Upper lobe of left lung (tissue), 6 donors: ENCODE measurements at regions not wholly inside any gene's neighbourhood (a gene's known extent, or its start where the extent isn't known, plus 50 kb on each side); places are given as distances from the start of the nearest gene placed in this dataset.

Source experiments
- ATAC-seq, 2 donors: fragments of 200-7000 bp; cut with Tn5 transposase; one replicate each; pipeline ENCODE4 v1.9.1; 2022; ENCODE audit warnings: mild to moderate bottlenecking in 2 of 2, moderate library complexity in 2 of 2; ENCODE audit not compliant: low FRiP score in 2 of 2
- DNase-seq, 2 donors: peaks; one replicate each; pipeline ENCODE4 v3.0.0-alpha.2; 2019 to 2020
- H3K27ac ChIP-seq, 4 donors: fragments of 200-600 bp; sonication (generic); one replicate each; pipeline ENCODE4 v1.5.1; 2016 to 2019
- H3K27me3 ChIP-seq, 4 donors: fragments of 200-600 bp; sonication (generic); one replicate each; pipeline ENCODE4 v1.5.1; 2017 to 2019
- H3K36me3 ChIP-seq, 4 donors: fragments of 200-600 bp; sonication (generic); one replicate each; pipeline ENCODE4 v1.5.1; 2016 to 2019
- H3K4me1 ChIP-seq, 4 donors: fragments of 200-600 bp; sonication (generic); one replicate each; pipeline ENCODE4 v1.5.1; 2018 to 2019
- H3K4me3 ChIP-seq, 4 donors: fragments of 200-600 bp; sonication (generic); one replicate each; pipeline ENCODE4 v1.5.1; 2017 to 2019; ENCODE audit warnings: mild to moderate bottlenecking in 2 of 4, moderate library complexity in 1 of 4
- H3K9me3 ChIP-seq, 4 donors: fragments of 200-600 bp; sonication (generic); one replicate each; pipeline ENCODE4 v1.5.1; 2018 to 2019
- EP300 ChIP-seq, 4 donors: sonication (generic); formaldehyde crosslinking; IDR thresholded peaks; one replicate each; pipeline ENCODE4 v1.5.1; 2017; ENCODE audit warnings: antibody characterized with exemption in 4 of 4, control low read depth in 2 of 4
- POLR2A ChIP-seq, 4 donors: fragments of 450-650 bp; IDR thresholded peaks; one replicate each; pipeline ENCODE4 v1.5.1; 2016 to 2017; ENCODE audit warnings: antibody characterized with exemption in 4 of 4, mild to moderate bottlenecking in 2 of 4
- POLR2AphosphoS5 ChIP-seq, 2 donors: sonication (generic); formaldehyde crosslinking; IDR thresholded peaks; one replicate each; pipeline ENCODE4 v1.5.1; 2017; ENCODE audit warnings: antibody characterized with exemption in 2 of 2
- WGBS, 2 donors: methylation state at CpG; one replicate each; pipeline ENCODE4 v1.1.5; 2017 to 2018; 5-methylcytosine and 5-hydroxymethylcytosine counted together
- TF ChIP-seq, protein P1 (sequence below), 6 experiments: fragments of 450-650 bp in 4 of 6; fragments of 200-600 bp in 2 of 6; sonication (generic) in 2 of 6; IDR thresholded peaks; one replicate each; pipeline ENCODE4 v1.5.1; 2016 to 2019; ENCODE audit warnings: antibody characterized with exemption in 6 of 6
- donor health status: DM: no; HTN: no; CAD: no; lungs with moderate emphysema.
- donor health status: DM: no; HTN: yes; CAD: no; lungs with severe emphysema.

DNA sequence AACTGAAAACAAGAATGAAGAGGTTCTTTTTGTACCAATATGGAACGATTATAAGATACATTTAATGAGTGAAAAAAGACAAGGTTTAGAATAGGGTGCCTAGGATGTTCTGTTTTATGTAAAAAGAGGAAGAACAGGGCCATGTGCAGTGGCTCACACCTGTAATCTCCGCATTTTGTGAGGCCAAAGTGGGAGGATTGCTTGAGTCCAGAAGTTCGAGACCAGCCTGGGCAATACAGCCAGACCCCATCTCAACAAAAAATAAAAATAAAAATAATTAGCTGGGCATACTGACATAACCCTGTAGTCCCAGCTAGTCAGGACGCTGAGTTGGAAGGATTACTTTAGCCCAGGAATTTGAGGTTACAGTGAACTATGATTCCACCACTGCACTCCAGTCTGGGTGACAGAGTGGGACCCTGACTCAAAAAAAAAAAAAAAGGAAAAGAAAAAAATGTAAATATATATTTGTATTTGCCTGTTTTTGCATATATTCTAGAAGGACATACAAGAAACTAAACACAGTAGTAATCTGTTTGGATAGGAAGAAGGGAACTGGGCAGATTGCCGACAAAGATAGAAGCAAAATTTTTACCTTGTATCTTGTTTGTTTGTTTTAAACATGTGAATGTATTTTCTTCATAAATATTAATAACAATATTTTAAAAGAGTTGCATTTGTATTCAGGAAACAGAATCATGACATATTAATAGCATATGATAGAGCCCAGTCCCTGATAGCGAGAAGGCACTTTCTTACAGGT lies 174.3 kb downstream of the SOX2 start:
- H3K4me3 ChIP-seq = no peak overlapping the region
- no peak for TF ChIP-seq EP300 (IDR thresholded peaks at IDR 0.05)
- no peak for TF ChIP-seq POLR2A (IDR thresholded peaks at IDR 0.05)
- TF ChIP-seq POLR2AphosphoS5 (IDR thresholded peaks at IDR 0.05) = no peak
- TF ChIP-seq, protein P1, sequence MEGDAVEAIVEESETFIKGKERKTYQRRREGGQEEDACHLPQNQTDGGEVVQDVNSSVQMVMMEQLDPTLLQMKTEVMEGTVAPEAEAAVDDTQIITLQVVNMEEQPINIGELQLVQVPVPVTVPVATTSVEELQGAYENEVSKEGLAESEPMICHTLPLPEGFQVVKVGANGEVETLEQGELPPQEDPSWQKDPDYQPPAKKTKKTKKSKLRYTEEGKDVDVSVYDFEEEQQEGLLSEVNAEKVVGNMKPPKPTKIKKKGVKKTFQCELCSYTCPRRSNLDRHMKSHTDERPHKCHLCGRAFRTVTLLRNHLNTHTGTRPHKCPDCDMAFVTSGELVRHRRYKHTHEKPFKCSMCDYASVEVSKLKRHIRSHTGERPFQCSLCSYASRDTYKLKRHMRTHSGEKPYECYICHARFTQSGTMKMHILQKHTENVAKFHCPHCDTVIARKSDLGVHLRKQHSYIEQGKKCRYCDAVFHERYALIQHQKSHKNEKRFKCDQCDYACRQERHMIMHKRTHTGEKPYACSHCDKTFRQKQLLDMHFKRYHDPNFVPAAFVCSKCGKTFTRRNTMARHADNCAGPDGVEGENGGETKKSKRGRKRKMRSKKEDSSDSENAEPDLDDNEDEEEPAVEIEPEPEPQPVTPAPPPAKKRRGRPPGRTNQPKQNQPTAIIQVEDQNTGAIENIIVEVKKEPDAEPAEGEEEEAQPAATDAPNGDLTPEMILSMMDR (IDR thresholded peaks at IDR 0.05) = no peak
- H3K36me3 ChIP-seq = no peaks in the 10 kb centered on the region
- 78 to 86% methylated on average over 6 of the region's 6 CpGs for WGBS, 2 donors
- no peaks in the 10 kb centered on the region for H3K4me1 ChIP-seq
- DNase-seq (no peak), ATAC-seq (no peak)
- H3K27me3 ChIP-seq = no peaks in the 10 kb centered on the region
- H3K27ac ChIP-seq = no peak overlapping the region
- H3K9me3 ChIP-seq = no peaks in the 10 kb centered on the region

DNA sequence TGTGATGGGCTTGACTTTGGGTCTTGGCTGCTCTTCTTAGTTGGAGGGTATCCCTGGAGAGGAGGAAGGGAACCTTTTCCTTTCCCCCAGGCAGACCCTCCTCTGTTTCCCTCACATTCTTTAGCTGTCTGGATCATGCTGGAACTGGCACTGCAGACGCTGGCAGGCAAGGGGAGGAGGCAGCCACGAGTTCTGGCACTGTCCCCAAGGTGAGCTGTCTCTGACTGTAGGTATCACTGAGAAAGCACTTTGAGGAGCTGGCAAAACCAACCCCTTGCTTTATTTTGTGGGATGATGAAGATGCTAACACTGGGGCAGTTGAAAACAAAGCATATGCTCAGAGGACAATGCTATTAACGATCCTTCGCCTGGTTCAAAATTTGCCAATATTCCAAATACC lies 175.0 kb downstream of the SOX2 start:
- Histone ChIP-seq H3K9me3 (no peaks in the 10 kb centered on the region), H3K4me1 (no peaks in the 10 kb centered on the region), H3K4me3 (no peak overlapping the region), H3K27ac (no peak overlapping the region), H3K27me3 (no peaks in the 10 kb centered on the region), H3K36me3 (no peaks in the 10 kb centered on the region)
- WGBS, 2 donors = 63 to 71% methylated on average over 3 to 4 of the region's 4 CpGs
- DNase-seq (no peak), ATAC-seq (no peak)
- no peak for TF ChIP-seq POLR2A (IDR thresholded peaks at IDR 0.05)
- no peak for TF ChIP-seq EP300 (IDR thresholded peaks at IDR 0.05)
- TF ChIP-seq, protein P1 (IDR thresholded peaks at IDR 0.05) = no peak
- TF ChIP-seq POLR2AphosphoS5 (IDR thresholded peaks at IDR 0.05) = no peak

DNA sequence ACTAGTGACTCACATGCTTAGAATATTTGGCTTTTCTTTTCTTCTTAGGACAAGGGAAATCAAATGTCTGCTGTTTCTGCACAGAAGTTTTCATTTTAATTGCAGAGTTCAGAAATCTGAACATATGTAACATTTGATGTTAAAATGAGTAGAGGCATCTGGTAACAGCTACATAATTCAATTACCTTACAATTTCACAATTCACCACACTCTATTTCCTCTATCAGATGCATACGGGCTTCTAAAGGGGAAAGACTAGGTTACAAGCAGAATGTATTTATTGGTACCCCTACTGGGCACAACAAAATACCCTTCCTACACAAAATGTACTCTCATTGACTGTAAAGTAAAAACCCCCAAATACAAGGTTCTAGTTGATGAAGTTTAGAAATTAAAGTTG lies 176.0 kb downstream of the SOX2 start:
- no peaks in the 10 kb centered on the region for H3K4me1 ChIP-seq
- 67 to 76% methylated on average over 1 of the region's 1 CpG for WGBS, 2 donors
- no peaks in the 10 kb centered on the region for H3K36me3 ChIP-seq
- H3K4me3 ChIP-seq = no peak overlapping the region
- no peak overlapping the region for H3K27ac ChIP-seq
- no peaks in the 10 kb centered on the region for H3K27me3 ChIP-seq
- ATAC-seq (no peak), DNase-seq (no peak)
- TF ChIP-seq, protein P1 (IDR thresholded peaks at IDR 0.05) = no peak
- TF ChIP-seq EP300 (IDR thresholded peaks at IDR 0.05) = no peak
- TF ChIP-seq POLR2A (IDR thresholded peaks at IDR 0.05) = no peak
- TF ChIP-seq POLR2AphosphoS5 (IDR thresholded peaks at IDR 0.05) = no peak
- H3K9me3 ChIP-seq = no peaks in the 10 kb centered on the region

DNA sequence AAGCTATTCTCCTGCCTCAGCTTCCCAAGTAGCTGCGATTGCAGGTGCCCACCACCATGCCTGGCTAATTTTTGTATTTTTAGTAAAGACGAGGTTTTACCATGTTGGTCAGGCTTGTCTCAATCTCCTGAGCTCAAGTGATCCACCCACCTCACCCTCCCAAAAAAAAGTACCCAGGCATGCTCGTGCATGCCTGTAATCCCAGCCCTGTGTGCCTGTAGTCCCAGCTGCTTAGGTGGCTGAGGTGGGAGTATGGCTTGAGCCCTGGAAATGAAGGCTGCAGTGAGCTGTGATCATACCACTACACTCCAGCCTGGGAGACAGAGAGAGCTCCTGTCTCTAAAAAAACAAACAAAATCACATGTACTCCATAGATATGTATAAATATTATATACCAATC lies 176.5 kb downstream of the SOX2 start:
- WGBS, 2 donors = 72 to 82% methylated on average over 3 of the region's 3 CpGs
- H3K36me3 ChIP-seq = no peaks in the 10 kb centered on the region
- no peaks in the 10 kb centered on the region for H3K9me3 ChIP-seq
- no peak overlapping the region for H3K4me3 ChIP-seq
- no peaks in the 10 kb centered on the region for H3K4me1 ChIP-seq
- no peak for ATAC-seq
- TF ChIP-seq POLR2A (IDR thresholded peaks at IDR 0.05) (no peak), EP300 (IDR thresholded peaks at IDR 0.05) (no peak), POLR2AphosphoS5 (IDR thresholded peaks at IDR 0.05) (no peak)
- TF ChIP-seq, protein P1 (IDR thresholded peaks at IDR 0.05) = no peak
- no peaks in the 10 kb centered on the region for H3K27me3 ChIP-seq
- DNase-seq = no peak
- H3K27ac ChIP-seq = no peak overlapping the region

DNA sequence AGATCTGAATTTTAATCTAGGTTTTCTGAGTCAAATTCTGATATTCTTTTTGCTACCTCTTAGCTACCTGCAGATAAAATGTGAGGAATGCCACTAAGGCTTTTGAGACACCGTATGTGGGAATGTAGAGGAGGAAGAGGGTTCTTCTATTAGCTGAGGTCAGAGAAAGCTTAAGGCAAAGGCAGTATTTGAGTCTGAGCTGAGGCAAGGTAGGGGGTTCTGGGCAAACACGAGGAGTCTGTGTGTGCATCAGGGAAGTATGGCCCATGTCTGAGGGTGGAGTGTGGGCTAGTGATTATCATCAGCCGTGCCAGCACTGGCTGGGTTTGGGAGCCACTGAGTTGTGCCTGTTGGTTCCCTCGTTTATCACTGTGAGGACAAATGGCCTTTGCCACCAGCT lies 181.1 kb downstream of the SOX2 start:
- TF ChIP-seq POLR2AphosphoS5 (IDR thresholded peaks at IDR 0.05) (no peak), EP300 (IDR thresholded peaks at IDR 0.05) (no peak), POLR2A (IDR thresholded peaks at IDR 0.05) (no peak)
- TF ChIP-seq, protein P1 (IDR thresholded peaks at IDR 0.05) = no peak
- DNase-seq (no peak), ATAC-seq (peak in 1 of 2 donors; percentile 31)
- Histone ChIP-seq H3K9me3 (no peaks in the 10 kb centered on the region), H3K4me1 (no peaks in the 10 kb centered on the region), H3K27ac (no peak overlapping the region), H3K27me3 (no peaks in the 10 kb centered on the region), H3K36me3 (no peaks in the 10 kb centered on the region), H3K4me3 (no peak overlapping the region)
- 47 to 58% methylated on average over 4 of the region's 4 CpGs for WGBS, 2 donors
